MM.1S (cell line): ENCODE measurements at regions not wholly inside any gene's neighbourhood (a gene's known extent, or its start where the extent isn't known, plus 50 kb on each side); places are given as distances from the start of the nearest gene placed in this dataset.
A peak's percentile ranks its signal among the peaks of the same experiment; 100 is the strongest.

ENCODE experiments used
- DNase-seq: peaks from one replicate; pipeline ENCODE4 v3.0.0-alpha.2; 2015
- H2AFZ ChIP-seq: fragments of 300-600 bp; sonication (generic); 2 replicates; pipeline ENCODE4 v1.6.0; 2016; ENCODE audit warnings: antibody characterized with exemption, low read length
- H3F3A ChIP-seq: fragments of 300-600 bp; sonication (generic); 2 replicates; pipeline ENCODE4 v1.6.1; 2016; ENCODE audit warnings: mild to moderate bottlenecking, antibody characterized with exemption, low read length, moderate library complexity, mixed read lengths; ENCODE audit not compliant: insufficient read depth
- H3K27ac ChIP-seq: fragments of 300-600 bp; sonication (generic); 2 replicates; pipeline ENCODE4 v1.5.1; 2016; ENCODE audit warnings: mild to moderate bottlenecking, low read length
- H3K27me3 ChIP-seq: fragments of 300-600 bp; sonication (generic); replicated peaks from 2 replicates; pipeline ENCODE4 v1.6.0; 2016; ENCODE audit warnings: low read length; ENCODE audit not compliant: insufficient read depth
- H3K36me3 ChIP-seq: fragments of 300-600 bp; sonication (generic); replicated peaks from 2 replicates; pipeline ENCODE4 v1.6.1; 2016; ENCODE audit warnings: mild to moderate bottlenecking, low read length, mixed read lengths; ENCODE audit not compliant: insufficient read depth
- H3K4me1 ChIP-seq: fragments of 300-600 bp; sonication (generic); 2 replicates; pipeline ENCODE4 v1.6.1; 2016; ENCODE audit warnings: low read length, mixed read lengths
- H3K4me2 ChIP-seq: fragments of 300-600 bp; sonication (generic); 2 replicates; pipeline ENCODE4 v1.6.0; 2016; ENCODE audit warnings: low read depth, low read length
- H3K4me3 ChIP-seq: fragments of 300-600 bp; sonication (generic); 2 replicates; pipeline ENCODE4 v1.5.1; 2016; ENCODE audit warnings: low read length, mixed read lengths
- H3K79me2 ChIP-seq: fragments of 300-600 bp; sonication (generic); 2 replicates; pipeline ENCODE4 v1.6.1; 2016; ENCODE audit warnings: mixed run types, low read length, mixed read lengths
- H3K9ac ChIP-seq: fragments of 300-600 bp; sonication (generic); 2 replicates; pipeline ENCODE4 v1.6.1; 2016; ENCODE audit warnings: low read length, mixed read lengths
- H3K9me2 ChIP-seq: fragments of 300-600 bp; sonication (generic); replicated peaks from 2 replicates; pipeline ENCODE4 v1.6.1; 2016; ENCODE audit warnings: mild to moderate bottlenecking, low read length, mixed read lengths; ENCODE audit not compliant: insufficient read depth
- H3K9me3 ChIP-seq: fragments of 300-600 bp; sonication (generic); replicated peaks from 2 replicates; pipeline ENCODE4 v1.6.1; 2016; ENCODE audit warnings: mild to moderate bottlenecking, low read length, mixed read lengths; ENCODE audit not compliant: insufficient read depth
- H4K20me1 ChIP-seq: fragments of 300-600 bp; sonication (generic); 2 replicates; pipeline ENCODE4 v1.6.1; 2016; ENCODE audit warnings: mild to moderate bottlenecking, low read length, moderate library complexity, mixed read lengths; ENCODE audit not compliant: insufficient read depth
- CTCF ChIP-seq: fragments of 300-600 bp; sonication (generic); IDR thresholded peaks from 2 replicates; pipeline ENCODE4 v1.5.1; 2016; ENCODE audit warnings: antibody characterized with exemption, low read length, mixed read lengths
- EZH2 ChIP-seq: fragments of 300-600 bp; sonication (generic); optimal IDR thresholded peaks from 2 replicates; pipeline ENCODE3; 2017; ENCODE audit warnings: low read depth, mild to moderate bottlenecking, antibody characterized with exemption, low read length, mixed read lengths
- EZH2phosphoT487 ChIP-seq: fragments of 300-600 bp; sonication (generic); IDR thresholded peaks from 2 replicates; pipeline ENCODE4 v1.6.1; 2018; ENCODE audit warnings: antibody characterized with exemption, low read length

GRCh38 chr1:221396526-221396925 lies 345.4 kb downstream of the DUSP10 start:
- no peak overlapping the region for H3K4me3 ChIP-seq

GRCh38 chr1:221397141-221397540 lies 344.7 kb downstream of the DUSP10 start:
- H3K27me3 ChIP-seq, result no peaks in the 10 kb centered on the region
- H3K27ac ChIP-seq, result no peak overlapping the region
- no peaks in the 10 kb centered on the region for H3F3A ChIP-seq
- no peaks in the 10 kb centered on the region for H3K9me3 ChIP-seq
- H3K79me2 ChIP-seq, result no peaks in the 10 kb centered on the region
- TF ChIP-seq CTCF (no peak), EZH2 (no peak), EZH2phosphoT487 (no peak)
- H3K4me1 ChIP-seq, result no peaks in the 10 kb centered on the region
- no peaks in the 10 kb centered on the region for H3K9me2 ChIP-seq
- H3K4me2 ChIP-seq, result no peak overlapping the region
- H3K36me3 ChIP-seq, result no peaks in the 10 kb centered on the region
- no peak overlapping the region for H2AFZ ChIP-seq
- H3K4me3 ChIP-seq, result no peak overlapping the region
- no peak for DNase-seq
- H4K20me1 ChIP-seq, result no peaks in the 10 kb centered on the region
- no peak overlapping the region for H3K9ac ChIP-seq

More at GRCh38 chr1:221396526-221396925, 345.4 kb downstream of the DUSP10 start:
- Histone ChIP-seq H3K4me2 (no peak overlapping the region), H3K36me3 (no peaks in the 10 kb centered on the region), H3K4me1 (no peaks in the 10 kb centered on the region), H3K9me3 (no peaks in the 10 kb centered on the region), H3K9me2 (no peaks in the 10 kb centered on the region), H4K20me1 (no peaks in the 10 kb centered on the region), H3K9ac (no peak overlapping the region), H3K79me2 (no peaks in the 10 kb centered on the region), H3F3A (no peaks in the 10 kb centered on the region), H2AFZ (no peak overlapping the region), H3K27ac (no peak overlapping the region), H3K27me3 (no peaks in the 10 kb centered on the region)
- TF ChIP-seq EZH2phosphoT487 (no peak), EZH2 (no peak), CTCF (no peak)
- DNase-seq, result no peak

- no peaks in the 10 kb centered on the region for H3K9me2 ChIP-seq
- H3K27me3 ChIP-seq, result no peaks in the 10 kb centered on the region
- no peak overlapping the region for H3K27ac ChIP-seq
- TF ChIP-seq CTCF, result no peak
- TF ChIP-seq EZH2, result no peak
- no peak for TF ChIP-seq EZH2phosphoT487
- H2AFZ ChIP-seq, result no peak overlapping the region
- H3K36me3 ChIP-seq, result no peaks in the 10 kb centered on the region
- peak; percentile 44 for DNase-seq
- H3K9ac ChIP-seq, result no peak overlapping the region
- H3K79me2 ChIP-seq, result no peaks in the 10 kb centered on the region
- H4K20me1 ChIP-seq, result no peaks in the 10 kb centered on the region
- H3K4me3 ChIP-seq, result no peak overlapping the region
- no peaks in the 10 kb centered on the region for H3K4me1 ChIP-seq
- no peaks in the 10 kb centered on the region for H3K9me3 ChIP-seq
- no peaks in the 10 kb centered on the region for H3F3A ChIP-seq
- H3K4me2 ChIP-seq, result no peak overlapping the region
Observed at GRCh38 chr1:221397606-221398005, 344.3 kb downstream of the DUSP10 start.
